Cardiac muscle cell (in vitro differentiated cells and primary cell): ENCODE measurements at regions not wholly inside any gene's neighbourhood (a gene's known extent, or its start where the extent isn't known, plus 50 kb on each side); places are given as distances from the start of the nearest gene placed in this dataset.

Source experiments
- DNase-seq, 2 donors: peaks; one replicate each; pipeline versions ENCODE4 v3.0.0 to v3.0.0-alpha.2; 2010 to 2017; ENCODE audit warnings: low read depth in 1 of 2, low spot score in 1 of 2
- H3K27ac ChIP-seq: fragments of 200-600 bp; sonication (generic); 2 replicates; pipeline ENCODE4 v1.5.1; 2016
- H3K27me3 ChIP-seq: fragments of 200-600 bp; sonication (generic); 2 replicates; pipeline ENCODE4 v1.6.0; 2016; ENCODE audit warnings: control low read depth
- H3K36me3 ChIP-seq: fragments of 200-600 bp; sonication (generic); 2 replicates; pipeline ENCODE4 v1.5.1; 2016; ENCODE audit warnings: control low read depth
- H3K4me1 ChIP-seq: fragments of 200-600 bp; sonication (generic); 2 replicates; pipeline ENCODE4 v1.8.1; 2017; ENCODE audit warnings: low read depth, mild to moderate bottlenecking, mixed run types
- H3K4me3 ChIP-seq: fragments of 200-600 bp; sonication (generic); 2 replicates; pipeline ENCODE4 v1.5.1; 2016; ENCODE audit warnings: mild to moderate bottlenecking
- H3K9me3 ChIP-seq: fragments of 200-600 bp; sonication (generic); 2 replicates; pipeline ENCODE4 v1.5.1; 2017; ENCODE audit warnings: low read depth, mild to moderate bottlenecking, control low read depth
- TF ChIP-seq, protein P1 (sequence below): IDR thresholded peaks from 2 replicates; pipeline ENCODE4 v1.5.1; 2012; ENCODE audit warnings: low read depth, mild to moderate bottlenecking, low read length

DNA sequence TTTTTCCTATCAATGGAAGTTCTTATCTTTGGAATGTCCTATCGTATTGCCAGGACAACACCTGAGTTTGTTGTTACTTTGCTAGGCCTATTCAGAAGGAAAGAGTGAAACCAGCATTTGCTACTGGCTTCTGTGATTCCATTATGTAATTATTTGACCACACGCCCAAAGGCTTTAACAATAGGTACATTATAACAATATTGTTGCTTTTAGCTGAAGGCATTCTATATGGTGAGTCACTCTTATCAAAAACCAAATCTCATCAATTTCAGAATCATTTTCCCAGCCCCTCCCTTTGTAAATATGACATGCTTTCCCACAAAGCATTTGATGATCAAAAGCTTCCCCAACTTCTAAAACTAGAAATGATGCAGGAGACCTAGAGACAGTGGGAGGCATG, 294.4 kb upstream of the NEBL start:
- TF ChIP-seq, protein P1, sequence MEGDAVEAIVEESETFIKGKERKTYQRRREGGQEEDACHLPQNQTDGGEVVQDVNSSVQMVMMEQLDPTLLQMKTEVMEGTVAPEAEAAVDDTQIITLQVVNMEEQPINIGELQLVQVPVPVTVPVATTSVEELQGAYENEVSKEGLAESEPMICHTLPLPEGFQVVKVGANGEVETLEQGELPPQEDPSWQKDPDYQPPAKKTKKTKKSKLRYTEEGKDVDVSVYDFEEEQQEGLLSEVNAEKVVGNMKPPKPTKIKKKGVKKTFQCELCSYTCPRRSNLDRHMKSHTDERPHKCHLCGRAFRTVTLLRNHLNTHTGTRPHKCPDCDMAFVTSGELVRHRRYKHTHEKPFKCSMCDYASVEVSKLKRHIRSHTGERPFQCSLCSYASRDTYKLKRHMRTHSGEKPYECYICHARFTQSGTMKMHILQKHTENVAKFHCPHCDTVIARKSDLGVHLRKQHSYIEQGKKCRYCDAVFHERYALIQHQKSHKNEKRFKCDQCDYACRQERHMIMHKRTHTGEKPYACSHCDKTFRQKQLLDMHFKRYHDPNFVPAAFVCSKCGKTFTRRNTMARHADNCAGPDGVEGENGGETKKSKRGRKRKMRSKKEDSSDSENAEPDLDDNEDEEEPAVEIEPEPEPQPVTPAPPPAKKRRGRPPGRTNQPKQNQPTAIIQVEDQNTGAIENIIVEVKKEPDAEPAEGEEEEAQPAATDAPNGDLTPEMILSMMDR = no peak

DNA sequence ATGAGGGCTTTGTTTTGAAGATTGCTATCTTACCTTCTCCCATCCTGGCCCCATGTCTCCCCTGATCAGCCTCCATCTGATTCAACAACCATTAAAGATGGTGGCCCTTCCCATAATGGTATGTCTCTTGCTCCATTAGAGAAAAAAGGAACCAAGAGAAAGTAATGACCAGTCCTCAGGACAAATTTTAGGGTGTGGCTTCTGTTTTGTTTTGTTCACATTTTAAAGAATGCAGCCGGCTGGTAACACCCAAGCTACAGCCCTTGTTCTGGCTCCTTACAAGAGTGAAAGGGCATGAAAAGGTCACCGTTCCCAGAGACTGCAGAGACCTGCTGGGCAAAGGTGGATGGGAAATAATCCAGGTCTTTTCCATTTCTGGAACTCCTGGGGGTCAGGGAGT, 287.9 kb upstream of the NEBL start:
- Histone ChIP-seq H3K36me3 (no peaks in the 10 kb centered on the region), H3K4me1 (no peaks in the 10 kb centered on the region), H3K4me3 (no peak overlapping the region), H3K27ac (no peak overlapping the region), H3K27me3 (no peaks in the 10 kb centered on the region), H3K9me3 (no peaks in the 10 kb centered on the region)
- DNase-seq = no peak
- TF ChIP-seq, protein P1 = no peak

More for the DNA sequence above, 294.4 kb upstream of the NEBL start:
- H3K4me1 ChIP-seq = no peaks in the 10 kb centered on the region
- no peak overlapping the region for H3K4me3 ChIP-seq
- no peak for DNase-seq
- no peak overlapping the region for H3K27ac ChIP-seq
- no peaks in the 10 kb centered on the region for H3K27me3 ChIP-seq
- H3K36me3 ChIP-seq = no peaks in the 10 kb centered on the region
- H3K9me3 ChIP-seq = no peaks in the 10 kb centered on the region

DNA sequence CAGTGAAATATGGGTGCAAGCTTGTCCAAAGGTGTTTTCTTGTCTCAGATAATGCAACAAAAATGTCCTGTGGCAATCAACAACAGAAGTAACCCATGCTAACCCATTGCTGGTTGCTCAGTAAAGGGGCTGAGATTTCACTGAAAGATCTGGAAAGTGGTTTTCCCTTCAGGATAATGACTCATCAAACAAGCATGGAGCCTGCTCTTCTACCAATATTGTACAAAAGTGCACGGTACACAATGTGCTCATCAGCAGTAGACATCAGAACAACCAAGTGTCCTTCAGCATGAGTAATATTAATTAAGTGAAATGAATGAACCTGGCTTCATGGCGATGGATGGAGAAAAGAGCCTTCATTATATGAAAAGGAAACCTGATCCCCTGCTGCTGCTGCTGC, 287.1 kb upstream of the NEBL start:
- Histone ChIP-seq H3K4me3 (no peak overlapping the region), H3K36me3 (no peaks in the 10 kb centered on the region), H3K9me3 (no peaks in the 10 kb centered on the region), H3K27ac (no peak overlapping the region), H3K4me1 (no peaks in the 10 kb centered on the region), H3K27me3 (no peaks in the 10 kb centered on the region)
- DNase-seq = peak in 1 of 2 donors; percentile 59
- TF ChIP-seq, protein P1 = no peak

DNA sequence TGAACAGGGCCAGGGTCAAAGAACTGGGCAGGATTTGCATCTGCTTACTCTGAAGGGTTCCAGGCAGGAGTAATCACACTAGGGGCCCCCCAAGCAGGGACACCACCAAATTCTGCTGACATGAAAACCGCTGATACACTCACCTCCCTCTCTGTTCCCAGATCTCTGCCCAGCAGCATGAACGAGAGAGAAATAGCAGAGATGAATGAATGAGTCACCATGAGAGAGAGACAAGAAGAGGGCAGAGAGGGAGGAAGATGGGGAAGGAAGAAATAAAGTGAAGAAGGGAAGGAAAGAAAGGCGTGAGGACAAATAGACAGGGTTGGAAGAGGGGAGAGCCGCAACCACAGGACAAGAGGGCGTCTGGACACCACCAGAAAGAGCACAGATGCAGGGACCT, 285.9 kb upstream of the NEBL start:
- H3K27ac ChIP-seq = no peak overlapping the region
- no peaks in the 10 kb centered on the region for H3K4me1 ChIP-seq
- no peaks in the 10 kb centered on the region for H3K36me3 ChIP-seq
- no peaks in the 10 kb centered on the region for H3K9me3 ChIP-seq
- TF ChIP-seq, protein P1 = no peak
- DNase-seq = no peak
- no peak overlapping the region for H3K4me3 ChIP-seq
- H3K27me3 ChIP-seq = no peaks in the 10 kb centered on the region

DNA sequence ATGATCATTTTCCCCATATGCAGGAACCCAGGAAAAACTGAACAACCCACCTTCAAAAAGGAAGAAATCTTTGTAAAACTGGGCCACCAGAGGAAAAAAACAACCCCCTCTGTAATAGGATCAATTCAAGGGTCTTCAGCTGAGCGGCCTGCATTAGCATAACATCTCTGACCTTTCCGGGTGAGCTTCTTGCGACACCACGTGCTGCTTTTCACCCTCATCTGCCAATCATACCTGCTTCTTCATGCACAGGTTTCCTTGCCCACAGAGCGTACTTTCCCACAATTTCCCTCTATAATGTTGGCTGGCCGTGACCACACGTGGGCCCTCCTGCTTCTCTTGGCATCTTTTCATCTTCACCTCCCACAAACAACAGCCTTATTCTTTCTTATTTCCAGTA, 284.3 kb upstream of the NEBL start:
- Histone ChIP-seq H3K4me3 (no peak overlapping the region), H3K27ac (no peak overlapping the region), H3K27me3 (peaks cover 3% of the 10 kb centered on the region), H3K36me3 (no peaks in the 10 kb centered on the region), H3K9me3 (no peaks in the 10 kb centered on the region), H3K4me1 (no peaks in the 10 kb centered on the region)
- DNase-seq = no peak
- TF ChIP-seq, protein P1 = no peak

DNA sequence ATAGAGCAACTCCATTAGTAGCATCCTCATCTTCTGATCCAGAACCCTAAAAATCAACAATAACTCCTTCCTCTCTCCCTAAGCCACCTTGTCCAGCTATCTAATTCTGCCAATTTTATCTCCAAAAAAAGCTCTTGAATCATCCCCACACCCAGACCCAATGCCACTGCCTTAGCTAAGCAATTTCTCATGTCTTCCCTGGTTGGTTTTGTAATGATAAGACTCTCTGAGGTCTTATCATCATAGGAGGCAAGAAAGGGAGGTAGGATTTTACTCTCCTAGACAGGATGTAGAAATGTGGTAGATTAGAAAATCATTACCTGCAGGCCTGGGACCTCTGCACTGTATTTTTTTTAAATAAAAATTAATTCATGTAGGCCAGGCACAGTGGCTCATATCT, 283.5 kb upstream of the NEBL start:
- H3K27me3 ChIP-seq = peaks cover 9% of the 10 kb centered on the region
- TF ChIP-seq, protein P1 = no peak
- DNase-seq = no peak
- H3K36me3 ChIP-seq = no peaks in the 10 kb centered on the region
- H3K4me1 ChIP-seq = no peaks in the 10 kb centered on the region
- no peak overlapping the region for H3K27ac ChIP-seq
- H3K9me3 ChIP-seq = no peaks in the 10 kb centered on the region
- H3K4me3 ChIP-seq = no peak overlapping the region
